Heart right ventricle (tissue), 16 donors: ENCODE measurements at regions not wholly inside any gene's neighbourhood (a gene's known extent, or its start where the extent isn't known, plus 50 kb on each side); places are given as distances from the start of the nearest gene placed in this dataset.
A peak's percentile ranks its signal among the peaks of the same experiment; 100 is the strongest.

Experiments
- ATAC-seq, 8 donors: fragments of 200-7000 bp; cut with Tn5 transposase; one replicate each; pipeline ENCODE4 v1.9.1; 2020; ENCODE audit warnings: mild to moderate bottlenecking in 8 of 8, moderate library complexity in 8 of 8, moderate number of reproducible peaks in 1 of 8
- DNase-seq, 2 donors: peaks; one replicate each; pipeline ENCODE4 v3.0.0-alpha.2; 2020
- H3K27ac ChIP-seq, 10 donors: fragments of 200-600 bp; sonication (generic) in 2 of 10; one replicate each; pipeline versions ENCODE4 v1.5.0 to v1.8.0; 2020 to 2022; ENCODE audit warnings: mild to moderate bottlenecking in 3 of 10
- H3K27me3 ChIP-seq, 7 donors: fragments of 200-600 bp; one replicate each; pipeline ENCODE4 v1.8.0; 2021 to 2022; ENCODE audit warnings: mild to moderate bottlenecking in 2 of 7
- H3K36me3 ChIP-seq, 9 donors: fragments of 200-600 bp; sonication (generic) in 1 of 9; one replicate each; pipeline versions ENCODE4 v1.5.0 to v1.8.0; 2020 to 2022; ENCODE audit warnings: mild to moderate bottlenecking in 2 of 9
- H3K4me1 ChIP-seq, 9 donors: fragments of 200-600 bp; sonication (generic) in 1 of 9; one replicate each; pipeline versions ENCODE4 v1.5.0 to v1.8.0; 2020 to 2022; ENCODE audit warnings: mild to moderate bottlenecking in 4 of 9
- H3K4me3 ChIP-seq, 10 donors: fragments of 200-600 bp; sonication (generic) in 2 of 10; one replicate each; pipeline versions ENCODE4 v1.5.0 to v1.8.0; 2020 to 2022; ENCODE audit warnings: mild to moderate bottlenecking in 7 of 10, moderate library complexity in 2 of 10
- H3K9me3 ChIP-seq, 11 donors: fragments of 200-600 bp in 10 of 11; sonication (generic) in 2 of 11; one replicate each; pipeline versions ENCODE4 v1.5.0 to v1.8.0; 2013 to 2022; ENCODE audit warnings: mild to moderate bottlenecking in 2 of 11, control low read depth in 1 of 11, moderate library complexity in 1 of 11
- WGBS, 2 donors: extraction: QIAGEN DNeasy Blood & Tissue Kit; methylation state at CpG; one replicate each; pipeline ENCODE4 v1.1.7; 2013; ENCODE audit warnings: inconsistent platforms in 1 of 2; 5-methylcytosine and 5-hydroxymethylcytosine counted together
- intact Hi-C, 10 donors: fragments of 100-400 bp; cut with DNase I; formaldehyde crosslinking; loops; one replicate each; pipeline versions ENCODE4 v1.11.1 to v1.14.2; 2022
- TF ChIP-seq, protein P1 (sequence below), 9 donors: fragments of 200-600 bp; sonication (generic) in 2 of 9; IDR thresholded peaks; one replicate each; pipeline versions ENCODE4 v1.5.0 to v1.8.0; 2021 to 2022; ENCODE audit warnings: antibody characterized with exemption in 9 of 9, mild to moderate bottlenecking in 5 of 9, moderate library complexity in 1 of 9
- donor health status: Arrhythmogenic right ventricular cardiomyopathy.
- donor health status: ischemic (EF 13 %, LVEDD 7.1; RV severe dilation, severe dysfunction).
- donor health status: healthy with polysubstance abuse.
- donor health status: DM: no; HTN: yes; CAD: no.
- donor health status: DM: no; HTN: no; CAD: no.
- donor health status: ischemic (EF 25% LVEDD 6.9; RV normal size, moderate dysfunction).
- donor health status: ischemic (EF 25% LVEDD 5.7; RV mildly dilated, moderate dysfunction).
- donor health status: healthy.
- donor health status: DM: yes; HTN: yes; CAD: no.
- donor health status: Ischemic cardiomyopathy.
- donor health status: ischemic (EF 35%, LVEDD 5.7; RV mildly dilated, moderate dysfunction).
- donor health status: nonischemic (EF 11% LVEDD 7.7; RV severe dilation, severe dysfunction).
- donor health status: DM: yes; HTN: yes; CAD: no.
- donor health status: PGD.
- donor health status: ischemic (EF 29% LVEDD 5.4; RV normal size, mild dysfunction).
- donor health status: nonischemic (EF 23%, LVEDD 6.1; RV moderate dilation, normal function).

DNA sequence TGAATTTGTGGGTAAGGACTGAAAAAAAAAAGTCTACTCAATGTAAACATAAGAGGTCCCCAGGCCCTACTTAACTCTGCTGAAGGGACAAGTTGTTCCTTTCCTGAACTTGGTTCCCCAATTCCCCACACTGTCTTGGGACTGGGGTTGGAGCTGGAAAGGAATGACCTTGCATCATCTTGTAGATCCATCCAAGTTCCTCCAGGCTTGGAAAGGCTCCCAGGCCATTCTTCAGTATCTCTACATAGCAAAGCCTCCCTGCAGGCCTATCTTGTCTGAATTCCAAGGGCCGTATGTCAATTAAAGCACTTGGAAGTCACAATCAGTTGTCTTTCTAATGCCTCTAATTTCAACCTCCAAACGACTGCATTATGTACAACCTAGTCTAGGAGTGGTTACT is 361.2 kb downstream of the TMEM135 start:
- Histone ChIP-seq H3K27me3 (no peaks in the 10 kb centered on the region), H3K4me3 (no peak overlapping the region), H3K36me3 (no peaks in the 10 kb centered on the region), H3K4me1 (peaks cover 0 to 24% (median 0%) of the 10 kb centered on the region in 9 donors), H3K9me3 (peaks cover 0 to 21% (median 6%) of the 10 kb centered on the region in 11 donors), H3K27ac (peak overlapping the region in 5 of 10 donors; percentile 18 to 63 (median 51))
- peak; percentile 75 to 96 (median 91) for ATAC-seq
- intact Hi-C loops = no loop called here
- DNase-seq = peak in 1 of 2 donors; percentile 73
- TF ChIP-seq, protein P1, sequence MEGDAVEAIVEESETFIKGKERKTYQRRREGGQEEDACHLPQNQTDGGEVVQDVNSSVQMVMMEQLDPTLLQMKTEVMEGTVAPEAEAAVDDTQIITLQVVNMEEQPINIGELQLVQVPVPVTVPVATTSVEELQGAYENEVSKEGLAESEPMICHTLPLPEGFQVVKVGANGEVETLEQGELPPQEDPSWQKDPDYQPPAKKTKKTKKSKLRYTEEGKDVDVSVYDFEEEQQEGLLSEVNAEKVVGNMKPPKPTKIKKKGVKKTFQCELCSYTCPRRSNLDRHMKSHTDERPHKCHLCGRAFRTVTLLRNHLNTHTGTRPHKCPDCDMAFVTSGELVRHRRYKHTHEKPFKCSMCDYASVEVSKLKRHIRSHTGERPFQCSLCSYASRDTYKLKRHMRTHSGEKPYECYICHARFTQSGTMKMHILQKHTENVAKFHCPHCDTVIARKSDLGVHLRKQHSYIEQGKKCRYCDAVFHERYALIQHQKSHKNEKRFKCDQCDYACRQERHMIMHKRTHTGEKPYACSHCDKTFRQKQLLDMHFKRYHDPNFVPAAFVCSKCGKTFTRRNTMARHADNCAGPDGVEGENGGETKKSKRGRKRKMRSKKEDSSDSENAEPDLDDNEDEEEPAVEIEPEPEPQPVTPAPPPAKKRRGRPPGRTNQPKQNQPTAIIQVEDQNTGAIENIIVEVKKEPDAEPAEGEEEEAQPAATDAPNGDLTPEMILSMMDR (IDR thresholded peaks at IDR 0.05) = no peak
- 47 to 61% methylated on average over 2 of the region's 2 CpGs for WGBS, 2 donors

DNA sequence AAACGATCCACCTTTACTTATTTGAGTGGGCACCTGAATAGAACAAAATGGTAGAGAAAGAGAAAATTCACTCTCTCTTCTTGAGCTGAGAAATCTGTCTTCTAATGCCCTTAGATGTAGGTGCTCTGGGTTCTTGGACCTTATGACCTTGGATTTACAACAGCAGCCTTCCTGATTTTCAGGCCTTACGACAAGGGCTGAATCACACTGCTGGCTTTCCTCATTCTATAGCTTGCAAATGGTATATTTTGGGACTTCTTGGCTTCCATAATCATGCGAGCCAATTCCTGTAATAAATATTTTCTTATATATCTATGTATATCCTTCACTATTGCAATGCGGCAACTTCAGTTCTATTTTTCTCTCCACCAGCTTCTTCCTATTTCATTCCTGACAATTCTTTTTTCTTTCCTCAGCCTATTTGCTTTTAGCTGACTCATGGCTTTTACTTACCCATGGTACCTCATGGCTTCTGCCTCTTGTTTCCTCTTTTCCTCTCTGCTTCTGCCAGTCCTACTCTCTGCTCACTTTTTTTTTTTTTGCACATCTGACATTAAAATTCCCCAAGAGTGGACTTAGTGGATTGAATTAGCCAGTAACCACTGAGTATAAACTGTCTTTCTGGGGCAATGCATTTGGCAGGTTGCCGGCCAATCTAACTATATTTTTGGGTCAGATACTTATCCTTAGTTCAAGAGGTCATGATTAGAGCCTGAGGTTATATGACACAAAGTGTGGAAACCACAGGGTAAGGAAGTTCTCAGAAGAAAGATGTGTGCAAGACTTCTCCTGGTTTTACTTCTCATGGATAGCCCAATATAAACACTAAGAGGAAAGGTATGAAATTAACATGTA is 359.5 kb downstream of the TMEM135 start:
- ATAC-seq (no peak), DNase-seq (no peak)
- no peak overlapping the region for H3K4me3 ChIP-seq
- H3K27ac ChIP-seq = no peak overlapping the region
- H3K4me1 ChIP-seq = peaks cover 0 to 24% (median 0%) of the 10 kb centered on the region in 9 donors
- 92 to 93% methylated on average over 5 of the region's 5 CpGs for WGBS, 2 donors
- TF ChIP-seq, protein P1 (IDR thresholded peaks at IDR 0.05) = no peak
- H3K9me3 ChIP-seq = peaks cover 0 to 38% (median 7%) of the 10 kb centered on the region in 11 donors
- intact Hi-C loops = no loop called here
- H3K27me3 ChIP-seq = no peaks in the 10 kb centered on the region
- H3K36me3 ChIP-seq = no peaks in the 10 kb centered on the region

DNA sequence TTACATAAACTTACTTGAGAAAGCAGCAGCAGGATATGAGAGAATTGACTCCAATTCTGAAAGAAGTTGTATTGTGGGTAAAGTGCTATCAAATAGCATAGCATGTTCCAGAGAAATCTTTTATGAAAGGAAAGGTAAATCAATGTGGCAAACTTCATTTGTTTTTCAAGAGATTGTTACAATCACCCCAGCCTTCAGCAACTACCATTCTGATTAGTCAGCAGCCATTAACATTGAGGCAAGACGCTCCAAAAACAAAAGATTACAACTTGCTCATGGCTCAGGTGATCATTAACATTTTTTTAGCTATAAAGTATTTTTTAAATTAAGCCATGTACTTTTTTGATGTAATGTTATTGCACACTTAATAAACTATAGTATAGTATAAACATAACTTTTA is 357.2 kb downstream of the TMEM135 start:
- no peak overlapping the region for H3K27ac ChIP-seq
- peaks cover 0 to 24% (median 0%) of the 10 kb centered on the region in 9 donors for H3K4me1 ChIP-seq
- ATAC-seq (no peak), DNase-seq (no peak)
- H3K36me3 ChIP-seq = no peaks in the 10 kb centered on the region
- H3K27me3 ChIP-seq = no peaks in the 10 kb centered on the region
- no peak overlapping the region for H3K4me3 ChIP-seq
- WGBS, 2 donors = 87 to 94% methylated on average over 1 of the region's 1 CpG
- intact Hi-C loops = no loop called here
- TF ChIP-seq, protein P1 (IDR thresholded peaks at IDR 0.05) = no peak
- peaks cover 0 to 39% (median 7%) of the 10 kb centered on the region in 11 donors for H3K9me3 ChIP-seq

DNA sequence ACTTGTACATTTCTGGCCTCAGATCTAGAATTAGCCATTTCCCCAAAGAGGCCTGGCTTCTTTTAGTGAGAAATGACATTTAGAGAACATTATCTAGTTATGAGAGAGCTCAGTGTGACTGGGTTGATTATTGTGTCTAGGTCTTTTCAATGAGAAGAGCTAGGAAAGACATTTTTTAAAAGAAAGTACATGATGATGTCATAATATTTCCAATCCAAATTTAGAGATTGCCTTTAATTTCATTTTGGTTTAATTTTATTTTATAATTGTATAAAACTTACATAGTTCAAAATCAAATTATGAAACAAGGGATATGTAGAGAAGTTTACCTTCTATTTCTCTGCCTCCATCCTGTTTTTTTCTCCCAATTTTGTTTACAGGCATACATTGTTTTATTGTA is 354.9 kb downstream of the TMEM135 start:
- peak overlapping the region in 2 of 10 donors; percentile 17 to 37 for H3K27ac ChIP-seq
- ATAC-seq (no peak), DNase-seq (no peak)
- peaks cover 0 to 6% (median 0%) of the 10 kb centered on the region in 9 donors for H3K4me1 ChIP-seq
- no peaks in the 10 kb centered on the region for H3K27me3 ChIP-seq
- intact Hi-C loops = no loop called here
- no peak overlapping the region for H3K4me3 ChIP-seq
- peaks cover 0 to 46% (median 8%) of the 10 kb centered on the region in 11 donors for H3K9me3 ChIP-seq
- TF ChIP-seq, protein P1 (IDR thresholded peaks at IDR 0.05) = no peak
- H3K36me3 ChIP-seq = no peaks in the 10 kb centered on the region
